BE2C (cell line): ENCODE measurements at regions not wholly inside any gene's neighbourhood (a gene's known extent, or its start where the extent isn't known, plus 50 kb on each side); places are given as distances from the start of the nearest gene placed in this dataset.

Source experiments
- DNase-seq: peaks from one replicate; pipeline ENCODE4 v3.0.0-alpha.2; 2020
- H3K27me3 ChIP-seq: fragments of 250-450 bp; sonication (Bioruptor Pico); 2 replicates; pipeline ENCODE4 v1.5.1; 2020; ENCODE audit warnings: mild to moderate bottlenecking
- H3K36me3 ChIP-seq: fragments of 250-450 bp; sonication (Bioruptor Pico); 2 replicates; pipeline ENCODE4 v1.5.1; 2020; ENCODE audit warnings: mild to moderate bottlenecking
- H3K4me1 ChIP-seq: fragments of 250-450 bp; sonication (Bioruptor Pico); 2 replicates; pipeline ENCODE4 v1.5.1; 2020
- H3K4me3 ChIP-seq: 2 replicates; pipeline ENCODE4 v1.5.1; 2011; ENCODE audit warnings: low read depth, low read length
- H3K9me3 ChIP-seq: fragments of 250-450 bp; sonication (Bioruptor Pico); 2 replicates; pipeline ENCODE4 v1.5.1; 2020
- CTCF ChIP-seq: IDR thresholded peaks from 2 replicates; pipeline ENCODE4 v1.5.1; 2012; ENCODE audit warnings: mild to moderate bottlenecking, low read depth, low read length

- no peaks in the 10 kb centered on the region for H3K27me3 ChIP-seq
- H3K4me1 ChIP-seq, result no peaks in the 10 kb centered on the region
- no peak for TF ChIP-seq CTCF
- DNase-seq, result no peak
- H3K9me3 ChIP-seq, result peaks cover 3% of the 10 kb centered on the region
- no peak overlapping the region for H3K4me3 ChIP-seq
- H3K36me3 ChIP-seq, result no peaks in the 10 kb centered on the region
Observed at GRCh38 chr22:48426466-48427380, 1401.0 kb downstream of the BRD1 start.

GRCh38 chr22:48425641-48426040 is 1402.0 kb downstream of the BRD1 start:
- Histone ChIP-seq H3K9me3 (peaks cover 3% of the 10 kb centered on the region), H3K4me1 (no peaks in the 10 kb centered on the region), H3K4me3 (no peak overlapping the region), H3K27me3 (no peaks in the 10 kb centered on the region), H3K36me3 (no peaks in the 10 kb centered on the region)
- no peak for DNase-seq
- TF ChIP-seq CTCF, result no peak

GRCh38 chr22:48425091-48425506 is 1402.6 kb downstream of the BRD1 start:
- no peak for TF ChIP-seq CTCF
- no peaks in the 10 kb centered on the region for H3K27me3 ChIP-seq
- H3K4me1 ChIP-seq, result no peaks in the 10 kb centered on the region
- DNase-seq, result no peak
- peaks cover 3% of the 10 kb centered on the region for H3K9me3 ChIP-seq
- H3K36me3 ChIP-seq, result no peaks in the 10 kb centered on the region
- H3K4me3 ChIP-seq, result no peak overlapping the region

- Histone ChIP-seq H3K27me3 (no peaks in the 10 kb centered on the region), H3K9me3 (peaks cover 3% of the 10 kb centered on the region), H3K36me3 (no peaks in the 10 kb centered on the region), H3K4me1 (no peaks in the 10 kb centered on the region), H3K4me3 (no peak overlapping the region)
- no peak for TF ChIP-seq CTCF
- DNase-seq, result no peak
Observed at GRCh38 chr22:48424661-48425060, 1403.0 kb downstream of the BRD1 start.

GRCh38 chr22:48424201-48424627 is 1403.5 kb downstream of the BRD1 start:
- Histone ChIP-seq H3K27me3 (no peaks in the 10 kb centered on the region), H3K4me1 (no peaks in the 10 kb centered on the region), H3K4me3 (no peak overlapping the region), H3K36me3 (no peaks in the 10 kb centered on the region), H3K9me3 (peaks cover 3% of the 10 kb centered on the region)
- TF ChIP-seq CTCF, result no peak
- no peak for DNase-seq

- Histone ChIP-seq H3K36me3 (no peaks in the 10 kb centered on the region), H3K4me1 (no peaks in the 10 kb centered on the region), H3K27me3 (no peaks in the 10 kb centered on the region), H3K4me3 (no peak overlapping the region), H3K9me3 (peaks cover 3% of the 10 kb centered on the region)
- no peak for TF ChIP-seq CTCF
- DNase-seq, result no peak
Observed at GRCh38 chr22:48423481-48423911, 1404.2 kb downstream of the BRD1 start.
